HepG2 (cell line): ENCODE measurements at regions not wholly inside any gene's neighbourhood (a gene's known extent, or its start where the extent isn't known, plus 50 kb on each side); places are given as distances from the start of the nearest gene placed in this dataset.

Experiments used
- ATAC-seq: fragments of 200-7000 bp; cut with Tn5 transposase; 3 replicates; pipeline ENCODE4 v1.9.1; 2020; ENCODE audit warnings: mild to moderate bottlenecking, moderate library complexity
- BruUV-seq: library from RNA; stranded (reverse); fragments of 400-500 nt; replicated peaks from 2 replicates; lab custom pipeline; 2021; lab: Mats Ljungman, UMichigan
- CTCF ChIA-PET: fragments of 300-600 bp; formaldehyde crosslinking; extraction: SDS; loops from one replicate; lab custom pipeline; 2021; ENCODE audit warnings: low total read pairs, inconsistent platforms, low intra/inter-chr PET ratio; lab: Yijun Ruan, JAX
- POLR2A ChIA-PET: fragments of 350-600 bp; sonication (Branson Sonifier 250); formaldehyde crosslinking; loops from one replicate; lab custom pipeline; 2020; ENCODE audit warnings: antibody characterized with exemption, inconsistent platforms; lab: Yijun Ruan, JAX
- DNase-seq: peaks from one replicate; pipeline ENCODE4 v3.0.0-alpha.2; 2015; ENCODE audit warnings: low spot score
- FAIRE-seq: peaks from 3 replicates; lab custom pipeline; 2011; peaks lifted over from hg19 to GRCh38; lab: Jason Lieb, UNC
- H2AFZ ChIP-seq: one replicate; pipeline ENCODE4 v1.6.1; 2011; ENCODE audit warnings: low read length, inconsistent platforms
- H3K27ac ChIP-seq: fragments of 300-600 bp; 3 replicates; pipeline ENCODE4 v1.8.0; 2011; ENCODE audit warnings: mixed run types, mild to moderate bottlenecking, mixed read lengths, low read length, inconsistent platforms; ENCODE audit not compliant: insufficient read depth; ENCODE audit errors: extremely low read length
- H3K27me3 ChIP-seq, 2 experiments: fragments of 200-600 bp in 1 of 2; 2 replicates in 1 of 2; 3 replicates in 1 of 2; pipeline versions ENCODE4 v1.6.0 to v1.8.0; 2011; ENCODE audit warnings: low read length in 2 of 2, mild to moderate bottlenecking in 2 of 2, moderate library complexity in 2 of 2, inconsistent platforms in 1 of 2; ENCODE audit not compliant: insufficient read depth in 2 of 2, control insufficient read depth in 1 of 2
- H3K36me3 ChIP-seq, 2 experiments: fragments of 200-600 bp in 1 of 2; replicated peaks in 1 of 2; 2 replicates in 1 of 2; 3 replicates in 1 of 2; pipeline versions ENCODE4 v1.5.1 to v1.8.0; 2011; ENCODE audit warnings: low read length in 2 of 2, inconsistent platforms in 1 of 2; ENCODE audit not compliant: insufficient read depth in 2 of 2, control insufficient read depth in 1 of 2
- H3K4me1 ChIP-seq: 2 replicates; pipeline ENCODE4 v1.5.1; 2012; ENCODE audit warnings: low read length, inconsistent platforms; ENCODE audit not compliant: insufficient read depth
- H3K4me2 ChIP-seq: 2 replicates; pipeline ENCODE4 v1.6.0; 2011; ENCODE audit warnings: low read depth, low read length, inconsistent platforms
- H3K4me3 ChIP-seq, 3 experiments: fragments of 200-600 bp in 1 of 3; sonication (generic), shearing (Covaris generic) in 1 of 3; replicated peaks in 1 of 3; 2 replicates each; pipeline ENCODE4 v1.5.1; 2011 to 2016; ENCODE audit warnings: low read length in 3 of 3, inconsistent platforms in 2 of 3, low read depth in 2 of 3, mild to moderate bottlenecking in 2 of 3, control low read depth in 1 of 3, mixed read lengths in 1 of 3; ENCODE audit not compliant: insufficient read depth in 1 of 3
- H3K79me2 ChIP-seq: one replicate; pipeline ENCODE4 v1.6.1; 2011; ENCODE audit warnings: low read length, inconsistent platforms; ENCODE audit not compliant: insufficient read depth
- H3K9ac ChIP-seq: 2 replicates; pipeline ENCODE4 v1.6.0; 2011; ENCODE audit warnings: mild to moderate bottlenecking, low read depth, low read length, inconsistent platforms; ENCODE audit not compliant: insufficient read depth
- H3K9me3 ChIP-seq: 2 replicates; pipeline ENCODE4 v1.5.1; 2012; ENCODE audit warnings: mild to moderate bottlenecking, low read length
- H4K20me1 ChIP-seq: 2 replicates; pipeline ENCODE4 v1.6.0; 2011; ENCODE audit warnings: inconsistent platforms, mild to moderate bottlenecking, low read length, moderate library complexity; ENCODE audit not compliant: insufficient read depth
- FOXA3 ChIP-seq: IDR thresholded peaks from 2 replicates; pipeline ENCODE4 v1.6.1; 2016; ENCODE audit warnings: missing genetic modification reagents, missing compliant biosample characterization
- HDAC6 ChIP-seq: fragments of 200-600 bp; sonication (generic); IDR thresholded peaks from 2 replicates; pipeline ENCODE4 v1.7.0; 2017; ENCODE audit warnings: mild to moderate bottlenecking, antibody characterized with exemption, low read length, low read depth
- HNRNPL ChIP-seq: fragments of 200-400 bp; formaldehyde crosslinking; IDR thresholded peaks from 2 replicates; pipeline ENCODE4 v1.6.1; 2017; ENCODE audit warnings: mild to moderate bottlenecking, low read depth, low read length
- HOXD1 ChIP-seq: sonication (generic); formaldehyde crosslinking; IDR thresholded peaks from 2 replicates; pipeline ENCODE4 v1.5.0; 2020; ENCODE audit warnings: missing genetic modification reagents
- MEF2D ChIP-seq: sonication (generic); formaldehyde crosslinking; IDR thresholded peaks from 2 replicates; pipeline ENCODE4 v1.5.1; 2020; ENCODE audit warnings: mild to moderate bottlenecking, missing genetic modification reagents
- TEAD3 ChIP-seq: optimal IDR thresholded peaks from 2 replicates; pipeline ENCODE3; 2016; ENCODE audit warnings: borderline replicate concordance
- ZFP62 ChIP-seq: sonication (generic); formaldehyde crosslinking; IDR thresholded peaks from 2 replicates; pipeline ENCODE4 v1.4.0; 2020; ENCODE audit warnings: missing genetic modification reagents
- ZNF234 ChIP-seq: sonication (generic); formaldehyde crosslinking; conservative IDR thresholded peaks from 2 replicates; pipeline ENCODE4 v1.5.1; 2020; ENCODE audit warnings: mild to moderate bottlenecking, missing genetic modification reagents
- ZNF569 ChIP-seq: sonication (generic); formaldehyde crosslinking; IDR thresholded peaks from 2 replicates; pipeline ENCODE4 v1.5.0; 2020; ENCODE audit warnings: mild to moderate bottlenecking, missing genetic modification reagents, moderate library complexity, borderline replicate concordance
- ZNF572 ChIP-seq: sonication (generic); formaldehyde crosslinking; IDR thresholded peaks from 2 replicates; pipeline ENCODE4 v1.5.1; 2020; ENCODE audit warnings: mild to moderate bottlenecking, missing genetic modification reagents
- ZNF749 ChIP-seq: sonication (generic); formaldehyde crosslinking; IDR thresholded peaks from 2 replicates; pipeline ENCODE4 v1.8.0; 2022; ENCODE audit warnings: mild to moderate bottlenecking, missing genetic modification reagents, moderate library complexity, borderline replicate concordance
- ZNF75D ChIP-seq: sonication (generic); formaldehyde crosslinking; IDR thresholded peaks from 2 replicates; pipeline ENCODE4 v1.8.1; 2023; ENCODE audit warnings: missing genetic modification reagents, mild to moderate bottlenecking, borderline replicate concordance
- ZSCAN12 ChIP-seq: sonication (generic); formaldehyde crosslinking; IDR thresholded peaks from 2 replicates; pipeline ENCODE4 v1.9.0; 2021; ENCODE audit warnings: mild to moderate bottlenecking, missing genetic modification reagents
- ZXDC ChIP-seq: sonication (generic); formaldehyde crosslinking; IDR thresholded peaks from 2 replicates; pipeline ENCODE4 v1.5.0; 2020; ENCODE audit warnings: mild to moderate bottlenecking, missing genetic modification reagents
- WGBS: methylation state at CpG from one replicate; pipeline ENCODE4 v1.1.6; 2017; ENCODE audit warnings: low lambda C conversion rate; 5-methylcytosine and 5-hydroxymethylcytosine counted together
- in situ Hi-C: cut with HindIII; loops from 2 replicates; pipeline ENCODE4 v1.10.0; 2017; ENCODE audit warnings: low pct_unique_long_range_greater_than_20kb; ENCODE audit not compliant: extremely low pct_ligation_motif_present
- intact Hi-C: fragments of 100-400 bp; cut with micrococcal nuclease; formaldehyde crosslinking; loops from one replicate; pipeline ENCODE4 v1.10.0; 2022; ENCODE audit not compliant: unreplicated experiment

- TF ChIP-seq ZNF569 (CRISPR knock-in tag) (no peak), ZNF572 (CRISPR knock-in tag) (no peak), ZNF749 (CRISPR knock-in tag) (no peak), ZNF75D (CRISPR knock-in tag) (no peak)
These were observed 505.1 kb upstream of the TMPRSS15 start (continued) for GRCh38 chr21:18908641-18909040.

DNA sequence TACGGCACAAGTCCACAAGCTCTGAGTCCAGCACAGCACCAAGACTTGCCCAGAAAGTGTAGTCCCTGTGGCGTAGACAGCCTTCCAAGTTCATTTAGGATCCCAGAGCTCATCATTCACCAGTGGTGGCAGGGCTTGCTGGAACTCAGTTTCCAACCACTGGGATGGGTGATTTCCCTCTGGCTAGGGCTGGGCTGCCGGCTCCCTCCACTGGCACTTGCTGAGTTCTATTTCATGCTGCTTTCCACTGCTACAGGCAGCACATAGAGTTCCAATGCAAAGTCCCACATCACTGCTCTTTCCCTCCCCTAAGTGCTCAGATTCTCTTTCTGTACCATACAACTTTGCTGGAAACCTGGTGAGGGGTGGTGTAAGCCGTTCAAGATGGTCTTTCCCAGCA, 510.3 kb upstream of the TMPRSS15 start:
- no peak overlapping the region for H3K9ac ChIP-seq
- FAIRE-seq: no peak
- no peaks in the 10 kb centered on the region for H3K79me2 ChIP-seq
- no peaks in the 10 kb centered on the region for H4K20me1 ChIP-seq
- H2AFZ ChIP-seq: no peak overlapping the region
- H3K27me3 ChIP-seq: no peaks in the 10 kb centered on the region
- H3K27ac ChIP-seq: no peak overlapping the region
- TF ChIP-seq HOXD1 (CRISPR knock-in tag) (no peak), ZSCAN12 (CRISPR knock-in tag) (no peak), ZNF234 (no peak), FOXA3 (no peak), ZXDC (no peak), ZFP62 (CRISPR knock-in tag) (no peak), HNRNPL (no peak), ZNF75D (CRISPR knock-in tag) (no peak), MEF2D (CRISPR knock-in tag) (no peak), HDAC6 (no peak), TEAD3 (no peak)
- ChIA-PET POLR2A (no interaction called here), CTCF (no interaction called here)
- no peak for DNase-seq
- BruUV-seq: no TSS peak
- H3K36me3 ChIP-seq: no peaks in the 10 kb centered on the region
- in situ Hi-C loops (no loop called here), intact Hi-C loops (no loop called here)
- H3K9me3 ChIP-seq: peaks cover 92% of the 10 kb centered on the region
- H3K4me1 ChIP-seq: no peaks in the 10 kb centered on the region
- no peak for ATAC-seq
- H3K4me2 ChIP-seq: no peak overlapping the region
- no peak overlapping the region for H3K4me3 ChIP-seq
- 22% methylated on average over 4 of the region's 4 CpGs for WGBS
